ENCODE measurements at regions not wholly inside any gene's neighbourhood (a gene's known extent, or its start where the extent isn't known, plus 50 kb on each side); places are given as distances from the start of the nearest gene placed in this dataset.

- Histone ChIP-seq H3K4me1 (ENCODE audit: control insufficient read depth in 2 of 2, insufficient read depth in 1 of 2, low read depth in 1 of 2, low read length in 2 of 2) (peaks cover 0 to 4% of the 10 kb centered on the region in 2 donors), H2BK15ac (ENCODE audit: low read length) (no peak overlapping the region), H2AFZ (ENCODE audit: low read length) (no peak overlapping the region), H4K8ac (ENCODE audit: low read depth, low read length) (no peak overlapping the region), H3K4me2 (ENCODE audit: insufficient read depth, low read length, poor library complexity, severe bottlenecking) (no peak overlapping the region), H3K9me3 (replicated peaks in 1 of 2; ENCODE audit: control insufficient read depth in 2 of 2, insufficient read depth in 1 of 2, low read depth in 1 of 2, low read length in 2 of 2) (no peaks in the 10 kb centered on the region), H3K14ac (ENCODE audit: low read length) (no peak overlapping the region), H3K4ac (ENCODE audit: low read length) (no peak overlapping the region), H3K79me1 (ENCODE audit: low read depth, low read length) (no peaks in the 10 kb centered on the region), H3K27ac (replicated peaks; ENCODE audit: low read length) (no peak overlapping the region), H3K36me3 (replicated peaks in 1 of 2; ENCODE audit: control insufficient read depth in 2 of 2, insufficient read depth in 2 of 2, low read length in 2 of 2) (no peaks in the 10 kb centered on the region), H2BK120ac (ENCODE audit: low read depth, low read length) (no peak overlapping the region), H4K91ac (ENCODE audit: low read depth, low read length, poor library complexity) (no peak overlapping the region), H2AK5ac (ENCODE audit: low read depth, low read length) (no peak overlapping the region), H2BK5ac (ENCODE audit: low read length) (no peak overlapping the region), H2BK12ac (ENCODE audit: low read length) (no peak overlapping the region), H3K23ac (ENCODE audit: low read depth, low read length, poor library complexity) (no peak overlapping the region), H3K4me3 (ENCODE audit: low read length in 2 of 2) (no peak overlapping the region), H3K27me3 (ENCODE audit: control insufficient read depth in 3 of 3, insufficient read depth in 3 of 3, low read depth in 1 of 3, low read length in 3 of 3) (no peaks in the 10 kb centered on the region), H3K18ac (ENCODE audit: low read length) (no peak overlapping the region), H3K9ac (ENCODE audit: low read depth, low read length, poor library complexity) (no peak overlapping the region)
- WGBS, 2 donors (ENCODE audit: extremely low coverage in 2 of 2, insufficient read length in 2 of 2, insufficient replicate concordance in 1 of 2) = no CpG with 5 or more reads among the region's 1 CpG
- no peak for DNase-seq (ENCODE audit: low spot score)
Measured at GRCh38 chr20:24129641-24130040, 141.1 kb upstream of the GGTLC1 start.

- Histone ChIP-seq H3K36me3 (replicated peaks in 1 of 2; ENCODE audit: control insufficient read depth in 2 of 2, insufficient read depth in 2 of 2, low read length in 2 of 2) (no peaks in the 10 kb centered on the region), H3K4me3 (ENCODE audit: low read length in 2 of 2) (no peak overlapping the region), H3K18ac (ENCODE audit: low read length) (no peak overlapping the region), H2BK15ac (ENCODE audit: low read length) (no peak overlapping the region), H3K79me1 (ENCODE audit: low read depth, low read length) (no peaks in the 10 kb centered on the region), H3K23ac (ENCODE audit: low read depth, low read length, poor library complexity) (no peak overlapping the region), H4K8ac (ENCODE audit: low read depth, low read length) (no peak overlapping the region), H2AK5ac (ENCODE audit: low read depth, low read length) (no peak overlapping the region), H2BK5ac (ENCODE audit: low read length) (no peak overlapping the region), H3K4me1 (ENCODE audit: control insufficient read depth in 2 of 2, insufficient read depth in 1 of 2, low read depth in 1 of 2, low read length in 2 of 2) (no peaks in the 10 kb centered on the region), H2BK12ac (ENCODE audit: low read length) (no peak overlapping the region), H2AFZ (ENCODE audit: low read length) (no peak overlapping the region), H3K9ac (ENCODE audit: low read depth, low read length, poor library complexity) (no peak overlapping the region), H3K27me3 (ENCODE audit: control insufficient read depth in 3 of 3, insufficient read depth in 3 of 3, low read depth in 1 of 3, low read length in 3 of 3) (no peaks in the 10 kb centered on the region), H4K91ac (ENCODE audit: low read depth, low read length, poor library complexity) (no peak overlapping the region), H3K27ac (replicated peaks; ENCODE audit: low read length) (no peak overlapping the region), H3K9me3 (replicated peaks in 1 of 2; ENCODE audit: control insufficient read depth in 2 of 2, insufficient read depth in 1 of 2, low read depth in 1 of 2, low read length in 2 of 2) (no peaks in the 10 kb centered on the region), H3K4me2 (ENCODE audit: insufficient read depth, low read length, poor library complexity, severe bottlenecking) (no peak overlapping the region), H3K14ac (ENCODE audit: low read length) (no peak overlapping the region), H3K4ac (ENCODE audit: low read length) (no peak overlapping the region), H2BK120ac (ENCODE audit: low read depth, low read length) (no peak overlapping the region)
- no peak for DNase-seq (ENCODE audit: low spot score)
- no CpG with 5 or more reads among the region's 10 CpGs for WGBS, 2 donors (ENCODE audit: extremely low coverage in 2 of 2, insufficient read length in 2 of 2, insufficient replicate concordance in 1 of 2)
Measured at GRCh38 chr20:24124951-24125650, 136.5 kb upstream of the GGTLC1 start.

GRCh38 chr20:24124003-24124402 lies 135.4 kb upstream of the GGTLC1 start:
- H3K9ac ChIP-seq (ENCODE audit: low read depth, low read length, poor library complexity) = no peak overlapping the region
- H3K79me1 ChIP-seq (ENCODE audit: low read depth, low read length) = no peaks in the 10 kb centered on the region
- no peak for DNase-seq (ENCODE audit: low spot score)
- H3K18ac ChIP-seq (ENCODE audit: low read length) = no peak overlapping the region
- H2BK5ac ChIP-seq (ENCODE audit: low read length) = no peak overlapping the region
- no peak overlapping the region for H3K27ac ChIP-seq (replicated peaks; ENCODE audit: low read length)
- no peaks in the 10 kb centered on the region for H3K4me1 ChIP-seq (ENCODE audit: control insufficient read depth in 2 of 2, insufficient read depth in 1 of 2, low read depth in 1 of 2, low read length in 2 of 2)
- no peaks in the 10 kb centered on the region for H3K9me3 ChIP-seq (replicated peaks in 1 of 2; ENCODE audit: control insufficient read depth in 2 of 2, insufficient read depth in 1 of 2, low read depth in 1 of 2, low read length in 2 of 2)
- H2BK120ac ChIP-seq (ENCODE audit: low read depth, low read length) = no peak overlapping the region
- no peaks in the 10 kb centered on the region for H3K36me3 ChIP-seq (replicated peaks in 1 of 2; ENCODE audit: control insufficient read depth in 2 of 2, insufficient read depth in 2 of 2, low read length in 2 of 2)
- no CpG with 5 or more reads among the region's 4 CpGs for WGBS, 2 donors (ENCODE audit: extremely low coverage in 2 of 2, insufficient read length in 2 of 2, insufficient replicate concordance in 1 of 2)
- H3K4ac ChIP-seq (ENCODE audit: low read length) = no peak overlapping the region
- H2BK12ac ChIP-seq (ENCODE audit: low read length) = no peak overlapping the region
- H3K4me3 ChIP-seq (ENCODE audit: low read length in 2 of 2) = no peak overlapping the region
- no peak overlapping the region for H2AFZ ChIP-seq (ENCODE audit: low read length)
- H4K8ac ChIP-seq (ENCODE audit: low read depth, low read length) = no peak overlapping the region
- H3K23ac ChIP-seq (ENCODE audit: low read depth, low read length, poor library complexity) = no peak overlapping the region
- no peak overlapping the region for H3K4me2 ChIP-seq (ENCODE audit: insufficient read depth, low read length, poor library complexity, severe bottlenecking)
- no peak overlapping the region for H3K14ac ChIP-seq (ENCODE audit: low read length)
- no peak overlapping the region for H4K91ac ChIP-seq (ENCODE audit: low read depth, low read length, poor library complexity)
- no peak overlapping the region for H2BK15ac ChIP-seq (ENCODE audit: low read length)
- H2AK5ac ChIP-seq (ENCODE audit: low read depth, low read length) = no peak overlapping the region
- H3K27me3 ChIP-seq (ENCODE audit: control insufficient read depth in 3 of 3, insufficient read depth in 3 of 3, low read depth in 1 of 3, low read length in 3 of 3) = no peaks in the 10 kb centered on the region

GRCh38 chr20:24118441-24119175 lies 130.0 kb upstream of the GGTLC1 start:
- Histone ChIP-seq H2AFZ (ENCODE audit: low read length) (no peak overlapping the region), H2AK5ac (ENCODE audit: low read depth, low read length) (no peak overlapping the region), H3K4me2 (ENCODE audit: insufficient read depth, low read length, poor library complexity, severe bottlenecking) (no peak overlapping the region), H3K4ac (ENCODE audit: low read length) (no peak overlapping the region), H3K27me3 (ENCODE audit: control insufficient read depth in 3 of 3, insufficient read depth in 3 of 3, low read depth in 1 of 3, low read length in 3 of 3) (no peaks in the 10 kb centered on the region), H3K79me1 (ENCODE audit: low read depth, low read length) (no peaks in the 10 kb centered on the region), H2BK5ac (ENCODE audit: low read length) (no peak overlapping the region), H3K4me3 (ENCODE audit: low read length in 2 of 2) (no peak overlapping the region), H3K9me3 (replicated peaks in 1 of 2; ENCODE audit: control insufficient read depth in 2 of 2, insufficient read depth in 1 of 2, low read depth in 1 of 2, low read length in 2 of 2) (peaks cover 0 to 1% of the 10 kb centered on the region in 2 donors), H2BK12ac (ENCODE audit: low read length) (no peak overlapping the region), H3K9ac (ENCODE audit: low read depth, low read length, poor library complexity) (no peak overlapping the region), H3K36me3 (replicated peaks in 1 of 2; ENCODE audit: control insufficient read depth in 2 of 2, insufficient read depth in 2 of 2, low read length in 2 of 2) (no peaks in the 10 kb centered on the region), H3K14ac (ENCODE audit: low read length) (no peak overlapping the region), H2BK15ac (ENCODE audit: low read length) (no peak overlapping the region), H4K8ac (ENCODE audit: low read depth, low read length) (no peak overlapping the region), H3K27ac (replicated peaks; ENCODE audit: low read length) (no peak overlapping the region), H3K4me1 (ENCODE audit: control insufficient read depth in 2 of 2, insufficient read depth in 1 of 2, low read depth in 1 of 2, low read length in 2 of 2) (no peaks in the 10 kb centered on the region), H4K91ac (ENCODE audit: low read depth, low read length, poor library complexity) (peak overlapping the region; percentile 0), H3K18ac (ENCODE audit: low read length) (no peak overlapping the region), H2BK120ac (ENCODE audit: low read depth, low read length) (no peak overlapping the region), H3K23ac (ENCODE audit: low read depth, low read length, poor library complexity) (no peak overlapping the region)
- no CpG with 5 or more reads among the region's 16 CpGs for WGBS, 2 donors (ENCODE audit: extremely low coverage in 2 of 2, insufficient read length in 2 of 2, insufficient replicate concordance in 1 of 2)
- no peak for DNase-seq (ENCODE audit: low spot score)

All from neuronal stem cell (in vitro differentiated cells).